Skin of body (tissue), 1 donor: ENCODE measurements at regions not wholly inside any gene's neighbourhood (a gene's known extent, or its start where the extent isn't known, plus 50 kb on each side); places are given as distances from the start of the nearest gene placed in this dataset.

Experiments used
- DNase-seq: peaks from one replicate; lab custom pipeline; 2025; lab: John Stamatoyannopoulos, UW

GRCh38 chr2:41763141-41763540 is 284.7 kb upstream of the PKDCC start:
- no peak for DNase-seq

- DNase-seq: peak; percentile 39
Observed at GRCh38 chr2:41764131-41764530, 283.7 kb upstream of the PKDCC start.

GRCh38 chr2:41764919-41765318 is 282.9 kb upstream of the PKDCC start:
- DNase-seq: no peak

- DNase-seq: no peak
Observed at GRCh38 chr2:41768310-41768709, 279.5 kb upstream of the PKDCC start.

- DNase-seq: no peak
Observed at GRCh38 chr2:41771710-41772109, 276.1 kb upstream of the PKDCC start.

GRCh38 chr2:41772697-41773096 is 275.1 kb upstream of the PKDCC start:
- no peak for DNase-seq

GRCh38 chr2:41774011-41774605 is 273.7 kb upstream of the PKDCC start:
- DNase-seq: no peak

- DNase-seq: peak; percentile 32
Observed at GRCh38 chr2:41775366-41776025, 272.3 kb upstream of the PKDCC start.

GRCh38 chr2:41779888-41780287 is 267.9 kb upstream of the PKDCC start:
- no peak for DNase-seq

- peak; percentile 24 for DNase-seq
Observed at GRCh38 chr2:41782306-41783158, 265.3 kb upstream of the PKDCC start.

- DNase-seq: no peak
Observed at GRCh38 chr2:41784496-41784895, 263.3 kb upstream of the PKDCC start.

- DNase-seq: no peak
Observed at GRCh38 chr2:41785251-41786022, 262.4 kb upstream of the PKDCC start.

- no peak for DNase-seq
Observed at GRCh38 chr2:41791523-41791922, 256.3 kb upstream of the PKDCC start.

GRCh38 chr2:41803361-41803760 is 244.5 kb upstream of the PKDCC start:
- DNase-seq: no peak

GRCh38 chr2:41806286-41806685 is 241.5 kb upstream of the PKDCC start:
- no peak for DNase-seq

GRCh38 chr2:41821167-41821566 is 226.7 kb upstream of the PKDCC start:
- DNase-seq: no peak

GRCh38 chr2:41826921-41827320 is 220.9 kb upstream of the PKDCC start:
- DNase-seq: no peak

GRCh38 chr2:41827354-41827971 is 220.4 kb upstream of the PKDCC start:
- DNase-seq: no peak

- DNase-seq: no peak
Observed at GRCh38 chr2:41828052-41828643, 219.7 kb upstream of the PKDCC start.

- no peak for DNase-seq
Observed at GRCh38 chr2:41829052-41829451, 218.8 kb upstream of the PKDCC start.

GRCh38 chr2:41830600-41830999 is 217.2 kb upstream of the PKDCC start:
- no peak for DNase-seq
